ENCODE measurements at regions not wholly inside any gene's neighbourhood (a gene's known extent, or its start where the extent isn't known, plus 50 kb on each side); places are given as distances from the start of the nearest gene placed in this dataset.
"Not testable (repeated sequence)": the region's sequence is repeated elsewhere in the genome, so short reads cannot be mapped to it uniquely, and the experiment has no call there.

- intact Hi-C loops (cut with DNase I): loop anchor here (5.0 kb wide), 1 partner anchor 65 kb away; no protein-coding TSS in a partner anchor
- DNase-seq: peak in 1 of 10 donors; percentile 60
Measured at GRCh38 chr21:36207577-36208320, 51.1 kb downstream of the DOP1B start.

- intact Hi-C loops (cut with DNase I): loop anchor here (5.0 kb wide), 1 partner anchor 66 kb away; no protein-coding TSS in a partner anchor
- peak in 1 of 10 donors; percentile 69 for DNase-seq
Measured at GRCh38 chr21:36208326-36209013, 51.8 kb downstream of the DOP1B start.

GRCh38 chr21:36209626-36210171, 53.1 kb downstream of the DOP1B start:
- intact Hi-C loops (cut with DNase I): loop anchor here (5.0 kb wide), 1 partner anchor 67 kb away; no protein-coding TSS in a partner anchor
- peak in 2 of 10 donors; percentile 35 to 52 for DNase-seq

GRCh38 chr21:36210779-36211659, 54.4 kb downstream of the DOP1B start:
- DNase-seq: peak in 1 of 10 donors; percentile 77
- intact Hi-C loops (cut with DNase I): no loop called here

- intact Hi-C loops (cut with DNase I): no loop called here
Measured at GRCh38 chr21:36211660-36212512, 55.3 kb downstream of the DOP1B start.

GRCh38 chr21:36212513-36212780, 55.8 kb downstream of the DOP1B start:
- intact Hi-C loops (cut with DNase I): no loop called here
- DNase-seq: peak in 1 of 10 donors; percentile 2

More at GRCh38 chr21:36211660-36212512, 55.3 kb downstream of the DOP1B start:
- peak in 1 of 10 donors; percentile 46 for DNase-seq

GRCh38 chr21:36214561-36214960, 57.9 kb downstream of the DOP1B start:
- intact Hi-C loops (cut with DNase I): no loop called here
- DNase-seq: peak in 1 of 10 donors; percentile 7

GRCh38 chr21:36217743-36218142, 61.1 kb downstream of the DOP1B start:
- intact Hi-C loops (cut with DNase I): no loop called here
- no peak for DNase-seq

- DNase-seq: no peak
- intact Hi-C loops (cut with DNase I): no loop called here
Measured at GRCh38 chr21:36218691-36219090, 62.1 kb downstream of the DOP1B start.

GRCh38 chr21:36223451-36223850, 66.8 kb downstream of the DOP1B start:
- intact Hi-C loops (cut with DNase I): no loop called here
- DNase-seq: no peak

- intact Hi-C loops (cut with DNase I): no loop called here
Measured at GRCh38 chr21:36229181-36229580, 72.6 kb downstream of the DOP1B start.

GRCh38 chr21:36231444-36231843, 74.8 kb downstream of the DOP1B start:
- intact Hi-C loops (cut with DNase I); DNase-seq: not testable (repeated sequence)

More at GRCh38 chr21:36229181-36229580, 72.6 kb downstream of the DOP1B start:
- peak in 1 of 10 donors; percentile 28 for DNase-seq

- DNase-seq: peak in 1 of 10 donors; percentile 12
- intact Hi-C loops (cut with DNase I): no loop called here
Measured at GRCh38 chr21:36232641-36233040, 76.0 kb downstream of the DOP1B start.

- intact Hi-C loops (cut with DNase I): no loop called here
- DNase-seq: peak in 1 of 10 donors; percentile 51
Measured at GRCh38 chr21:36235058-36235582, 78.5 kb downstream of the DOP1B start.

- intact Hi-C loops (cut with DNase I): no loop called here
- DNase-seq: peak in 1 of 10 donors; percentile 52
Measured at GRCh38 chr21:36236052-36236730, 79.6 kb downstream of the DOP1B start.

- peak in 1 of 10 donors; percentile 7 for DNase-seq
- intact Hi-C loops (cut with DNase I): no loop called here
Measured at GRCh38 chr21:36237441-36237840, 80.8 kb downstream of the DOP1B start.

- DNase-seq: peak in 2 of 10 donors; percentile 37 to 51
- intact Hi-C loops (cut with DNase I): no loop called here
Measured at GRCh38 chr21:36239585-36239984, 80.4 kb upstream of the MORC3 start.

GRCh38 chr21:36241717-36242116, 78.3 kb upstream of the MORC3 start:
- intact Hi-C loops (cut with DNase I): no loop called here
- no peak for DNase-seq

GRCh38 chr21:36245115-36245514, 74.9 kb upstream of the MORC3 start:
- intact Hi-C loops (cut with DNase I): no loop called here
- peak in 2 of 10 donors; percentile 41 to 79 for DNase-seq
